ENCODE measurements at regions not wholly inside any gene's neighbourhood (a gene's known extent, or its start where the extent isn't known, plus 50 kb on each side); places are given as distances from the start of the nearest gene placed in this dataset.

DNA sequence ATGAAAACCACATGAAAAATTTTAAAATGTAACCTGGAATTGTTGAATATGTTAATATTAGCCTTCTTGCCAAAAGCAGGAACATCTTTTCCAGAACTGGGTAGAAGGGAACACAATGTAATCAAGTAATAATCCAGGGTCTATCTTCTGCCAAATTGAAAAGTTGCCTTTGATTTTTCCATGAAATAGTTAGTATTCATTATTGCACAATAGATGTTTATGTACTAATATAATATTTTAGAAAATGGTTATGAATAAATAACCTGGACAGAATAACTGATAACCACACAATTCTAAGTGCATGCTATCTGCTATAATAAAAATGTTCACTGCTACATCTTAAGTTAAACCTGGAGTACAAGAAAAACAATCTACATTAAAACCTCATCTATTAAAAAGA is 802.3 kb downstream of the LIG4 start:
- Histone ChIP-seq H3K27ac (ENCODE audit: low read depth, low read length) (no peak overlapping the region), H3K4me3 (ENCODE audit: low read depth, low read length) (no peak overlapping the region), H3K9me3 (ENCODE audit: control insufficient read depth, insufficient read depth, low read length) (no peaks in the 10 kb centered on the region), H3K27me3 (ENCODE audit: control insufficient read depth, insufficient read depth, low read length) (no peaks in the 10 kb centered on the region)
- ChIA-PET CTCF (no interaction called here), POLR2A (no interaction called here)
- DNase-seq (ENCODE audit: low read depth, low spot score): no peak
- TF ChIP-seq, protein P1, sequence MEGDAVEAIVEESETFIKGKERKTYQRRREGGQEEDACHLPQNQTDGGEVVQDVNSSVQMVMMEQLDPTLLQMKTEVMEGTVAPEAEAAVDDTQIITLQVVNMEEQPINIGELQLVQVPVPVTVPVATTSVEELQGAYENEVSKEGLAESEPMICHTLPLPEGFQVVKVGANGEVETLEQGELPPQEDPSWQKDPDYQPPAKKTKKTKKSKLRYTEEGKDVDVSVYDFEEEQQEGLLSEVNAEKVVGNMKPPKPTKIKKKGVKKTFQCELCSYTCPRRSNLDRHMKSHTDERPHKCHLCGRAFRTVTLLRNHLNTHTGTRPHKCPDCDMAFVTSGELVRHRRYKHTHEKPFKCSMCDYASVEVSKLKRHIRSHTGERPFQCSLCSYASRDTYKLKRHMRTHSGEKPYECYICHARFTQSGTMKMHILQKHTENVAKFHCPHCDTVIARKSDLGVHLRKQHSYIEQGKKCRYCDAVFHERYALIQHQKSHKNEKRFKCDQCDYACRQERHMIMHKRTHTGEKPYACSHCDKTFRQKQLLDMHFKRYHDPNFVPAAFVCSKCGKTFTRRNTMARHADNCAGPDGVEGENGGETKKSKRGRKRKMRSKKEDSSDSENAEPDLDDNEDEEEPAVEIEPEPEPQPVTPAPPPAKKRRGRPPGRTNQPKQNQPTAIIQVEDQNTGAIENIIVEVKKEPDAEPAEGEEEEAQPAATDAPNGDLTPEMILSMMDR (IDR thresholded peaks at IDR 0.05; ENCODE audit: low read depth, low read length): no peak

DNA sequence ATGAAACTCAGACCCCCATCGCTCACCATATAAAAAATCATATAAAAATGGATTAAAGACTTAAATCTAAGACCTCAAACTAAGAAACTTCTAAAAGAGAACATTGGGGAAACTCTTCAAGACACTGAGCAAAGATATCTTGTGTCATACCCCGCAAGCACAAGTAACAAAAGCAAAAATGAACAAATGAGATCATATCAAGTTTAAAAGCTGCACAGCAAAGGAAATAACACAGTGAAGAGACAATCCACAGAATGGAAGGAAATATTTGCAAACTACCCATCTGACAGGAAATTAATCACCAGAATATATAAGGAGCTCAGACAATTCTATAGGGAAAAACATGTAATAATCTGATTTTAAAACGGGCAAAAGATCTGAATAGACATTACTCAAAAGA is 808.3 kb downstream of the LIG4 start:
- ChIA-PET CTCF (no interaction called here), POLR2A (no interaction called here)
- Histone ChIP-seq H3K4me3 (ENCODE audit: low read depth, low read length) (no peak overlapping the region), H3K27me3 (ENCODE audit: control insufficient read depth, insufficient read depth, low read length) (no peaks in the 10 kb centered on the region), H3K9me3 (ENCODE audit: control insufficient read depth, insufficient read depth, low read length) (peaks cover 2% of the 10 kb centered on the region; the same call in 1 of the 2 replicates), H3K27ac (ENCODE audit: low read depth, low read length) (no peak overlapping the region)
- no peak for DNase-seq (ENCODE audit: low read depth, low spot score)
- TF ChIP-seq, protein P1 (IDR thresholded peaks at IDR 0.05; ENCODE audit: low read depth, low read length): no peak

DNA sequence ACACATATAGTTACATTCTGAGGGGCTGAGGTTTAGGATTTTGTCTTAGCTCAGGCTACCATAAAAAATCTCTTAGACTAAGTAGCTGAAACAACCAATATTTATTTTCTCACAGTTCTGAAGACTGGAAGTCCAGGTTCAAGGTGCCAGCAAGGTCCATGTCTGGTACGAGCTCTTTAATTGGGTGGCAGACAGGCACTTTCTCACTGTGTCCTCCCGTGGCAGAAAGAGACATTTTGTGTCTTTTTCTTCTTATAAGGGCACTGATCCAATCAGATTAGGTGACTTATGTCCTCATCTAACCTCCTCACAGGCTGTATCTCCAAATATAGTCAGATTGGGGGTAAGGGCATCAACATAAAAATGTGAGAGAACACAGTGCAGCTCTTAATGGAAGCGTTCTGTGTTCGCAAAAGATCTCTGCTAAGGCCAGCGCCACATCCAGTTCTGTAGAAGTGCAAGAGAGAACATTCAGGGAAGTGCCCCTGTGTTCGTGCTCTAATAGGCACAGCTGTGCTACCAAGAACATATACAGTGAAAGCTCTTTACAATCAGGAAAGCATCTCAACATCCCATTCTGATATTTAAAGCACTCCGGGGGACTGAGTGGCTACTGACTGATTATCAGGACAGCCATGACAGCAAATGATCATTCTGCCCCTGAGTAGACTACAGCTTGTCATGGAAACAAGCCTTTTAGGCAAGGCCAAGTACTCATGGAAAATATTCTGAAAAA is 819.2 kb downstream of the LIG4 start:
- H3K9me3 ChIP-seq (ENCODE audit: control insufficient read depth, insufficient read depth, low read length): no peaks in the 10 kb centered on the region
- no peak overlapping the region for H3K27ac ChIP-seq (ENCODE audit: low read depth, low read length)
- ChIA-PET CTCF (no interaction called here), POLR2A (no interaction called here)
- H3K4me3 ChIP-seq (ENCODE audit: low read depth, low read length): no peak overlapping the region
- no peak for DNase-seq (ENCODE audit: low read depth, low spot score)
- TF ChIP-seq, protein P1 (IDR thresholded peaks at IDR 0.05; ENCODE audit: low read depth, low read length): no peak
- H3K27me3 ChIP-seq (ENCODE audit: control insufficient read depth, insufficient read depth, low read length): no peaks in the 10 kb centered on the region

DNA sequence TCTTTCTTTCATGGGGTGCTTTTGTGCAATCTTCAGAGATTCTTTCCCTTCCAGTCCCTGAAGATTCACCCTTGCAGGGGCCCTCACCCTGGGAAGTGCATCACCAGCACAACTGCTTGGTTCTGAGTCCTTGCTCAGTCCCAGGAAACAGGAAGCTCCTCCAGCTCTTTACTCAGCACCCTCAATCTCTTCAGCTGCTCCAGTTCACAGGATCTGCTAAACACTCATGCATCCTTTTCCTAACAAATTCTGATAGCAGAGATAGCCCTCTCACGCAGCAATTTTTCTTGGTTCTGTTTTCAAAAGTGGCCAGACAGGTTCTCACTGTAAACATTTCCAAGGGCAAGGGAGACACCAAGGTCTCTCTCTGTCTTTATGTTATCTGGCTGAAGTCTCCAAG is 823.1 kb downstream of the LIG4 start:
- Histone ChIP-seq H3K4me3 (ENCODE audit: low read depth, low read length) (no peak overlapping the region), H3K9me3 (ENCODE audit: control insufficient read depth, insufficient read depth, low read length) (no peaks in the 10 kb centered on the region), H3K27me3 (ENCODE audit: control insufficient read depth, insufficient read depth, low read length) (no peaks in the 10 kb centered on the region), H3K27ac (ENCODE audit: low read depth, low read length) (no peak overlapping the region)
- TF ChIP-seq, protein P1 (IDR thresholded peaks at IDR 0.05; ENCODE audit: low read depth, low read length): no peak
- no peak for DNase-seq (ENCODE audit: low read depth, low spot score)
- POLR2A ChIA-PET: no interaction called here
- CTCF ChIA-PET: no interaction called here

DNA sequence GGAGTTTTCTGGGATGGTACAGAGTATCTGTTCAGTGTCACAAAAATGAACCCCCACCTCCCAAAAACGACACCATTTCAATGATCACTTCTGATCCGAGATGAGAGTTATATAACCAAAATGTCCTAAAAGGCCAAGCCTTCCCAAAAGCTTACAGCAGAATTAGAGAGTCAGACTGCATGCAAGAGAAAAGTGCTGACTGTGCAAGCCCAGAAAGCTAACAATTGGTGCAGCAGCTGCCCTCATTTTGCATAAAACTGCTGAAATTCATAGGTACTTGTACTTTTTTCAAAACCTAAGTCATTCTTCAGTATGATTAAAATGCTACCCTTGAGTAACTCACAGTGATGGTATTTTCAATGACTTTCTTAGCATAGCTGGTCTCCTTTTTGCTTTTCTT is 819.6 kb upstream of the ARGLU1 start:
- Histone ChIP-seq H3K9me3 (ENCODE audit: control insufficient read depth, insufficient read depth, low read length) (no peaks in the 10 kb centered on the region), H3K27ac (ENCODE audit: low read depth, low read length) (no peak overlapping the region), H3K27me3 (ENCODE audit: control insufficient read depth, insufficient read depth, low read length) (no peaks in the 10 kb centered on the region), H3K4me3 (ENCODE audit: low read depth, low read length) (no peak overlapping the region)
- ChIA-PET CTCF (no interaction called here), POLR2A (interaction anchor here (0.5 kb wide), 1 partner anchor 18 kb away, joined by 4 read pairs; no protein-coding TSS in a partner anchor)
- DNase-seq (ENCODE audit: low read depth, low spot score): no peak
- TF ChIP-seq, protein P1 (IDR thresholded peaks at IDR 0.05; ENCODE audit: low read depth, low read length): no peak
